Psoas muscle (tissue), 7 donors: ENCODE measurements at regions not wholly inside any gene's neighbourhood (a gene's known extent, or its start where the extent isn't known, plus 50 kb on each side); places are given as distances from the start of the nearest gene placed in this dataset.
A peak's percentile ranks its signal among the peaks of the same experiment; 100 is the strongest.
"Not testable (repeated sequence)": the region's sequence is repeated elsewhere in the genome, so short reads cannot be mapped to it uniquely, and the experiment has no call there.

ENCODE experiments used
- ATAC-seq, 4 donors: fragments of 200-7000 bp; cut with Tn5 transposase; one replicate each; pipeline ENCODE4 v1.9.1; 2020; ENCODE audit warnings: moderate library complexity in 3 of 4, mild to moderate bottlenecking in 2 of 4
- DNase-seq, 2 donors: peaks; one replicate each; pipeline ENCODE4 v3.0.0-alpha.2; 2020
- H3K27ac ChIP-seq: fragments of 200-600 bp; one replicate; pipeline ENCODE4 v1.8.0; 2022
- H3K27me3 ChIP-seq, 3 donors: fragments of 200-600 bp in 1 of 3; one replicate each; pipeline versions ENCODE4 v1.6.1 to v1.8.0; 2013 to 2022; ENCODE audit warnings: low read length in 2 of 3, mild to moderate bottlenecking in 2 of 3, moderate library complexity in 1 of 3; ENCODE audit not compliant: insufficient read depth in 3 of 3
- H3K36me3 ChIP-seq, 2 donors: fragments of 200-600 bp in 1 of 2; one replicate each; pipeline versions ENCODE4 v1.6.1 to v1.8.0; 2013 to 2022; ENCODE audit warnings: low read depth in 1 of 2, mild to moderate bottlenecking in 1 of 2, moderate library complexity in 1 of 2; ENCODE audit not compliant: insufficient read depth in 1 of 2
- H3K4me1 ChIP-seq: fragments of 200-600 bp; one replicate; pipeline ENCODE4 v1.8.0; 2022
- H3K4me3 ChIP-seq: fragments of 200-600 bp; one replicate; pipeline ENCODE4 v1.8.0; 2022; ENCODE audit warnings: mild to moderate bottlenecking
- H3K9me3 ChIP-seq: fragments of 200-600 bp; one replicate; pipeline ENCODE4 v1.8.0; 2022
- CTCF ChIP-seq: fragments of 200-600 bp; IDR thresholded peaks from one replicate; pipeline ENCODE4 v1.8.0; 2022; ENCODE audit warnings: antibody characterized with exemption
- WGBS, 3 donors: extraction: QIAGEN DNeasy Blood & Tissue Kit; methylation state at CpG; one replicate each; pipeline versions ENCODE4 v1.1.6 to v1.1.7; 2013; 5-methylcytosine and 5-hydroxymethylcytosine counted together
- intact Hi-C, 2 donors: fragments of 100-400 bp; cut with DNase I; formaldehyde crosslinking; loops; one replicate each; pipeline versions ENCODE4 v1.11.0 to v1.14.2; 2022
- donor health status: healthy with polysubstance abuse.
- donor health status: DM: no; HTN: no; CAD: no; lungs with moderate emphysema.
- donor health status: Bipolar disorder and iron deficiency.
- donor health status: healthy.
- donor health status: DM: yes; HTN: yes; CAD: no.
- donor health status: DM: no; HTN: no; CAD: no.
- donor health status: DM: yes; HTN: yes; CAD: no.

- no peaks in the 10 kb centered on the region for H3K4me1 ChIP-seq
- H3K27me3 ChIP-seq: no peaks in the 10 kb centered on the region
- TF ChIP-seq CTCF: no peak
- 93 to 94% (median 94%) methylated on average over 42 to 47 of the region's 47 CpGs for WGBS, 3 donors
- H3K36me3 ChIP-seq: no peaks in the 10 kb centered on the region
- no peak overlapping the region for H3K4me3 ChIP-seq
- DNase-seq (peak in 1 of 2 donors; percentile 40), ATAC-seq (no peak)
- no peaks in the 10 kb centered on the region for H3K9me3 ChIP-seq
- intact Hi-C loops: no loop called here
- no peak overlapping the region for H3K27ac ChIP-seq
These were observed 1770.8 kb upstream of the CDH9 start for GRCh38 chr5:28808967-28809810.

GRCh38 chr5:28807195-28807729 lies 1768.9 kb upstream of the CDH9 start:
- H3K4me1 ChIP-seq: no peaks in the 10 kb centered on the region
- TF ChIP-seq CTCF: no peak
- H3K9me3 ChIP-seq: no peaks in the 10 kb centered on the region
- no peaks in the 10 kb centered on the region for H3K27me3 ChIP-seq
- no peak overlapping the region for H3K27ac ChIP-seq
- DNase-seq: no peak
- no peaks in the 10 kb centered on the region for H3K36me3 ChIP-seq
- WGBS, 3 donors: 25 to 31% (median 28%) methylated on average over 2 of the region's 2 CpGs
- intact Hi-C loops: no loop called here
- H3K4me3 ChIP-seq: no peak overlapping the region
- ATAC-seq: no peak

DNA sequence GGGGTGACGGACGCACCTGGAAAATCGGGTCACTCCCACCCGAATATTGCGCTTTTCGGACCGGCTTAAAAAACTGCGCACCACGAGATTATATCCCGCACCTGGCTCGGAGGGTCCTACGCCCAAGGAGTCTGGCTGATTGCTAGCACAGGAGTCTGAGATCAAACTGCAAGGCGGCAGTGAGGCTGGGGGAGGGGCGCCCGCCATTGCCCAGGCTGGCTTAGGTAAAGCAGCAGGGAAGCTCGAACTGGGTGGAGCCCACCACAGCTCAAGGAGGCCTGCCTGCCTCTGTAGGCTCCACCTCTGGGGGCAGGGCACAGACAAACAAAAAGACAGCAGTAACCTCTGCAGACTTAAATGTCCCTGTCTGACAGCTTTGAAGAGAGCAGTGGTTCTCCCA lies 1760.6 kb upstream of the CDH9 start:
- intact Hi-C loops, DNase-seq, ATAC-seq, H3K36me3 ChIP-seq, H3K4me3 ChIP-seq, H3K4me1 ChIP-seq, H3K27me3 ChIP-seq, H3K9me3 ChIP-seq, H3K27ac ChIP-seq: not testable (repeated sequence)
- WGBS, 3 donors: 86 to 94% (median 91%) methylated on average over 1 to 16 of the region's 16 CpGs

GRCh38 chr5:28788954-28789353 lies 1750.6 kb upstream of the CDH9 start:
- no peak for ATAC-seq
- H3K27ac ChIP-seq: no peak overlapping the region
- H3K27me3 ChIP-seq: no peaks in the 10 kb centered on the region
- no peak for DNase-seq
- no peaks in the 10 kb centered on the region for H3K36me3 ChIP-seq
- intact Hi-C loops: no loop called here
- no peak overlapping the region for H3K4me3 ChIP-seq
- no peak for TF ChIP-seq CTCF
- H3K9me3 ChIP-seq: no peaks in the 10 kb centered on the region
- H3K4me1 ChIP-seq: no peaks in the 10 kb centered on the region

DNA sequence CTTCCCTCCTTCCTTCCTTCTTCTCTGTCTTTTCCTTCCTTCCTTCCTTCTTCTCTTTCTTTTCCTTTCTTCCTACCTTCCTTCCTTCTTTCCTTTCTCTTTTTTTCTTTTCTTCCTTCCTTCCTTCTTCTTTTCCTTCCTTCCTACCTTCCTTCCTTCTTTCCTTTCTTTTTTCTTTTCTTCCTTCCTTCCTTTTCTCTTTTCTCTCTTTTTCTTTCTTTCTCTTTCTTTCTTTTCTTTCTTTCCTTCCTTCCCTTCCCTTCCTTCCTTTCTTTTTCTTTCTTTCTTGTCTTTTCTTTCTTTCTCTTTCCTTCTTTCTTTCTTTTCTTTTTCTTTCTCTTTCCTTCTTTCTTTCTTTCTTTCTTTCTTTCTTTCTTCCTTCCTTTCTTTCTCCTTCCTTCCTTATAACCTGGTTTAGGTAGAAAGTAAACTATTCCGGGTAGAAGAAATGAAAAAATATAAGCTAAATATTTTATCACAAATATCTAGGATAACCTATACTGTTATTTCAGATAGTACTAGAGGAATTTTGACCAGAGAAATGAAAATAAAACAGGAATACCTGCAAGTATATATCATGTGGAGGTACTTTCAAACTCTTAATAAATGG lies 1741.8 kb upstream of the CDH9 start:
- 86 to 91% (median 89%) methylated on average over 1 of the region's 1 CpG for WGBS, 3 donors
- intact Hi-C loops: no loop called here
- no peaks in the 10 kb centered on the region for H3K9me3 ChIP-seq
- H3K36me3 ChIP-seq: no peaks in the 10 kb centered on the region
- no peaks in the 10 kb centered on the region for H3K4me1 ChIP-seq
- ATAC-seq (no peak), DNase-seq (no peak)
- H3K4me3 ChIP-seq: no peak overlapping the region
- no peak overlapping the region for H3K27ac ChIP-seq
- no peak for TF ChIP-seq CTCF
- no peaks in the 10 kb centered on the region for H3K27me3 ChIP-seq
